Thyroid gland (tissue), 4 donors: ENCODE measurements at regions not wholly inside any gene's neighbourhood (a gene's known extent, or its start where the extent isn't known, plus 50 kb on each side); places are given as distances from the start of the nearest gene placed in this dataset.

Experiments
- DNase-seq, 2 donors: peaks; one replicate each; pipeline ENCODE4 v3.0.0-alpha.2; 2019
- H3K27ac ChIP-seq, 3 donors: fragments of 200-600 bp; sonication (generic); 1 replicate in 2 of 3; 2 replicates in 1 of 3; pipeline ENCODE4 v1.5.1; 2016 to 2019; ENCODE audit warnings: mild to moderate bottlenecking in 1 of 3, moderate library complexity in 1 of 3
- H3K27me3 ChIP-seq: fragments of 200-600 bp; sonication (generic); one replicate; pipeline ENCODE4 v1.5.1; 2019
- H3K36me3 ChIP-seq, 2 donors: fragments of 200-600 bp; sonication (generic); one replicate each; pipeline ENCODE4 v1.5.1; 2016 to 2019
- H3K4me1 ChIP-seq, 2 donors: fragments of 200-600 bp; sonication (generic); one replicate each; pipeline ENCODE4 v1.5.1; 2017 to 2019
- H3K4me3 ChIP-seq, 3 donors: fragments of 200-600 bp; sonication (generic); replicated peaks in 1 of 3; 1 replicate in 2 of 3; 2 replicates in 1 of 3; pipeline ENCODE4 v1.5.1; 2016; ENCODE audit warnings: mild to moderate bottlenecking in 1 of 3
- H3K9me3 ChIP-seq: fragments of 200-600 bp; sonication (generic); one replicate; pipeline ENCODE4 v1.5.1; 2017
- CTCF ChIP-seq, 6 experiments: fragments of 200-600 bp in 3 of 6; fragments of 450-650 bp in 3 of 6; sonication (generic) in 3 of 6; IDR thresholded peaks; one replicate each; pipeline ENCODE4 v1.5.1; 2016 to 2019; ENCODE audit warnings: antibody characterized with exemption in 6 of 6, mild to moderate bottlenecking in 2 of 6, inconsistent platforms in 1 of 6, moderate library complexity in 1 of 6
- POLR2A ChIP-seq, 2 donors: fragments of 450-650 bp; IDR thresholded peaks; one replicate each; pipeline ENCODE4 v1.6.1; 2017; ENCODE audit warnings: antibody characterized with exemption in 2 of 2, mild to moderate bottlenecking in 2 of 2, moderate library complexity in 1 of 2
- WGBS, 2 donors: methylation state at CpG; one replicate each; pipeline ENCODE4 v1.1.5; 2017; 5-methylcytosine and 5-hydroxymethylcytosine counted together
- intact Hi-C: fragments of 100-400 bp; cut with DNase I; formaldehyde crosslinking; loops from one replicate; pipeline ENCODE4 v1.15.1; 2023

DNA sequence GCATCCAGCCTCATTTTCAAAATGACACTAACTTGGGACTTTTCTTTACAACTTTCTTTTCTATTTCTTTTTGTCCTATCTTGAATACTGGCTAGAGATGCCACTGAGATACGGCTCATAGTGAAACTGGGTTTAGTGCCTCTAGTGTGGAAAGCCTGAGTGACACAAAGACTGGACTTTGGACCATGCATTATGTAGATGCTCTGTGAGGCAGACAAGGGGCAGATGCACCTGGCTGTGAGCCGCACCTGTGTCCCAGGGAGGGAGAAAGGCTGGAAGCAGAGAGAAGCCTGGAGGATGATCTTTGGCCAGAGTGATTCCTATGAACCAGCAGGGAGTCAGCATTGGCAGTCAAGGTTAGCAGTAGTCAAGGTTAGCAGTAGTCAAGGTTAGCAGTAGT lies 852.3 kb upstream of the TMEM132C start:
- Histone ChIP-seq H3K27me3 (no peaks in the 10 kb centered on the region), H3K27ac (no peak overlapping the region), H3K4me3 (no peak overlapping the region), H3K4me1 (no peaks in the 10 kb centered on the region), H3K36me3 (no peaks in the 10 kb centered on the region), H3K9me3 (no peaks in the 10 kb centered on the region)
- no peak for DNase-seq
- WGBS, 2 donors, result 87 to 91% methylated on average over 2 of the region's 2 CpGs
- intact Hi-C loops, result no loop called here
- TF ChIP-seq CTCF (IDR thresholded peaks at IDR 0.05), result no peak
- no peak for TF ChIP-seq POLR2A (IDR thresholded peaks at IDR 0.05)

- intact Hi-C loops, result no loop called here
- Histone ChIP-seq H3K27me3 (no peaks in the 10 kb centered on the region), H3K36me3 (no peaks in the 10 kb centered on the region), H3K27ac (no peak overlapping the region), H3K4me3 (no peak overlapping the region), H3K4me1 (no peaks in the 10 kb centered on the region), H3K9me3 (no peaks in the 10 kb centered on the region)
- DNase-seq, result no peak
- TF ChIP-seq CTCF (IDR thresholded peaks at IDR 0.05) (no peak), POLR2A (IDR thresholded peaks at IDR 0.05) (no peak)
- 85 to 88% methylated on average over 3 of the region's 3 CpGs for WGBS, 2 donors
Observed at GRCh38 chr12:127416796-127417195, 850.2 kb upstream of the TMEM132C start.

- H3K9me3 ChIP-seq, result no peaks in the 10 kb centered on the region
- H3K4me3 ChIP-seq, result no peak overlapping the region
- H3K36me3 ChIP-seq, result no peaks in the 10 kb centered on the region
- no peak overlapping the region for H3K27ac ChIP-seq
- H3K4me1 ChIP-seq, result no peaks in the 10 kb centered on the region
- H3K27me3 ChIP-seq, result no peaks in the 10 kb centered on the region
- intact Hi-C loops, result no loop called here
- 52 to 75% methylated on average over 2 of the region's 2 CpGs for WGBS, 2 donors
- DNase-seq, result no peak
- TF ChIP-seq CTCF (IDR thresholded peaks at IDR 0.05), result no peak
- no peak for TF ChIP-seq POLR2A (IDR thresholded peaks at IDR 0.05)
Observed at GRCh38 chr12:127419111-127419510, 847.9 kb upstream of the TMEM132C start.

DNA sequence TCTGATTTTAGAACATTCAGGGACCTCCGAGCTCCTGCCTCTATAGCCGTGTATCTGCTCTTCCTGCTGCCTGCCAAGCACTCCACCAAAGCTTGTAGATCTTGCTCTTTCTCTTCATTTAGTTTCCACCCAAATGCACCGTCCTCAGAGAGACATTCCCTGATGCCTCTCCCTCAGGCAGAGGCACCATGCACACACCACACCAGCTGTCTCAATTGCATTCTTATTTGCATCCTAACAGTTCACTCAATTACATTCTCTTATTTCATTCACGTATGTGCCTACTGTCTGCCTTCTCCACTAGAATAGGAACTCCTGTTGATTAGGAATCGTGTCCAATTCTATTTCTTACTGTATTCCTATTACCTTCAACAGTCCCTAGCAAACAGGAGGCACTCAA lies 845.4 kb upstream of the TMEM132C start:
- Histone ChIP-seq H3K9me3 (no peaks in the 10 kb centered on the region), H3K27me3 (no peaks in the 10 kb centered on the region), H3K36me3 (no peaks in the 10 kb centered on the region), H3K4me1 (no peaks in the 10 kb centered on the region), H3K4me3 (no peak overlapping the region), H3K27ac (no peak overlapping the region)
- TF ChIP-seq CTCF (IDR thresholded peaks at IDR 0.05) (no peak), POLR2A (IDR thresholded peaks at IDR 0.05) (no peak)
- intact Hi-C loops, result no loop called here
- DNase-seq, result no peak
- WGBS, 2 donors, result 82 to 85% methylated on average over 5 of the region's 5 CpGs

DNA sequence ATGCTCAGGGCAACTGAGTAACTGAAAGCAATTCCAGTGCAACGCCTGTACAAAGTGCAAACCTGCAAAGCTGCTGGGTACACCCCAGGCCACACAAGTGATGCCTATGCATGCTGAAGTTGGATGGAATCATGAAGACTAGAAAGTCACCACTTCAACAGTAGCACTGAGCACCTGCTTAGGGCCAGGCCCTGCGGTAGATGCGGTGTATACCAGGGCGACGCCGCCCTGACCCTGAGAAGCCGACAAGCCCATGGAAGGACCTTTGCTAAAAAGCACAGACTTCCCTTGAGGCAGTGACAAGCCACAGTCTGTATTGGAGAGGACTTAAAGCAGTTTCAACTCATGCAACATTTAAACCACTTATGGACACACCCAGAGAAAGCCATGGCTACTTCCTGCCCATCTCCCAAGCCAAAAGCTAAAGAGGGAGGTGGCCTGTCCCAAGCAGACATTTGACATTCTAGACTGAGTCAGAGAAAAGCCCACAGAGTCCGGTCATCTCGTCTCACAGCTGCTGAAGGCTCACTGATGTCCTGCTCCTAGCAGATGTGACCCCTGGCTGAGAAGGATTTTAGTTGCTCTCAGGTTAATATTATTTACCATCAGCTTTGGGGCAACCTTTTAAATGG lies 843.9 kb upstream of the TMEM132C start:
- H3K36me3 ChIP-seq, result no peaks in the 10 kb centered on the region

More for the DNA sequence above, 843.9 kb upstream of the TMEM132C start:
- Histone ChIP-seq H3K4me1 (no peaks in the 10 kb centered on the region), H3K27me3 (no peaks in the 10 kb centered on the region), H3K27ac (no peak overlapping the region), H3K9me3 (no peaks in the 10 kb centered on the region), H3K4me3 (no peak overlapping the region)
- TF ChIP-seq POLR2A (IDR thresholded peaks at IDR 0.05), result no peak
- no peak for TF ChIP-seq CTCF (IDR thresholded peaks at IDR 0.05)
- 85% methylated on average over 9 of the region's 9 CpGs for WGBS, 2 donors
- intact Hi-C loops, result no loop called here
- DNase-seq, result no peak
